ENCODE measurements at regions not wholly inside any gene's neighbourhood (a gene's known extent, or its start where the extent isn't known, plus 50 kb on each side); places are given as distances from the start of the nearest gene placed in this dataset.

DNA sequence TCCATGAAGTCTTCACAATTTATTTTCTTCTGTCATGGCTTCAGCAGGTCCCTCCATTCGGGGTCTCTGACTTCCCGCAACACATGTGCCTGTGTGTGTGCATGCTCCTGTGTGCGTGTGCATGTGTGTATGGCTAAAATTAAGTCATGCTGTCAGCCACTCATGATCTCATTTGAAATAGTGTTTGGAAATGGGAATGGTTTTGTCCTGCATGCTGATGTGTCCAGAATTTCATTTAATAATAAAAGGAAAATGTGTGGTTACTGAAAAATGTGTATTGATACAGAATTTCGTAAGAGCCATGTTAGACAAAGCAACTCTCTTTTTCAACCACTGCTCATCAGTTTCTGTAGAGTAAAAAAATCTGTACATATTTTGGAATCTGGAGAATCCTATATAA lies 123.8 kb upstream of the PRDX6 start:
- TF ChIP-seq POLR2A (IDR thresholded peaks at IDR 0.05; ENCODE audit: borderline replicate concordance, extremely low read depth, insufficient read depth, insufficient read length) = no peak
- TF ChIP-seq, protein P1, sequence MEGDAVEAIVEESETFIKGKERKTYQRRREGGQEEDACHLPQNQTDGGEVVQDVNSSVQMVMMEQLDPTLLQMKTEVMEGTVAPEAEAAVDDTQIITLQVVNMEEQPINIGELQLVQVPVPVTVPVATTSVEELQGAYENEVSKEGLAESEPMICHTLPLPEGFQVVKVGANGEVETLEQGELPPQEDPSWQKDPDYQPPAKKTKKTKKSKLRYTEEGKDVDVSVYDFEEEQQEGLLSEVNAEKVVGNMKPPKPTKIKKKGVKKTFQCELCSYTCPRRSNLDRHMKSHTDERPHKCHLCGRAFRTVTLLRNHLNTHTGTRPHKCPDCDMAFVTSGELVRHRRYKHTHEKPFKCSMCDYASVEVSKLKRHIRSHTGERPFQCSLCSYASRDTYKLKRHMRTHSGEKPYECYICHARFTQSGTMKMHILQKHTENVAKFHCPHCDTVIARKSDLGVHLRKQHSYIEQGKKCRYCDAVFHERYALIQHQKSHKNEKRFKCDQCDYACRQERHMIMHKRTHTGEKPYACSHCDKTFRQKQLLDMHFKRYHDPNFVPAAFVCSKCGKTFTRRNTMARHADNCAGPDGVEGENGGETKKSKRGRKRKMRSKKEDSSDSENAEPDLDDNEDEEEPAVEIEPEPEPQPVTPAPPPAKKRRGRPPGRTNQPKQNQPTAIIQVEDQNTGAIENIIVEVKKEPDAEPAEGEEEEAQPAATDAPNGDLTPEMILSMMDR (IDR thresholded peaks at IDR 0.05 in 2 of 3, conservative IDR thresholded peaks at IDR 0.05 in 1 of 3; ENCODE audit: borderline replicate concordance in 1 of 3, insufficient read depth in 1 of 3, low read depth in 2 of 3, low read length in 2 of 3) = no peak
- TF ChIP-seq RAD21 (IDR thresholded peaks at IDR 0.05; ENCODE audit: low read depth) = no peak
- TF ChIP-seq SIN3A (IDR thresholded peaks at IDR 0.05; ENCODE audit: low read depth) = no peak
- TF ChIP-seq EZH2phosphoT487 (IDR thresholded peaks at IDR 0.05; ENCODE audit: borderline replicate concordance) = no peak
- TF ChIP-seq POLR2AphosphoS5 (IDR thresholded peaks at IDR 0.05; ENCODE audit: low read depth, low read length) = no peak
- no peak for TF ChIP-seq YY1 (IDR thresholded peaks at IDR 0.05; ENCODE audit: extremely low read depth, insufficient replicate concordance, low read depth, low read length)
